B cell (primary cell): ENCODE measurements at regions not wholly inside any gene's neighbourhood (a gene's known extent, or its start where the extent isn't known, plus 50 kb on each side); places are given as distances from the start of the nearest gene placed in this dataset.

ENCODE experiments used
- ATAC-seq: fragments of 200-7000 bp; cut with Tn5 transposase; one replicate; pipeline ENCODE4 v1.10.0; 2021; ENCODE audit warnings: low read depth, mild to moderate bottlenecking, moderate number of reproducible peaks, moderate library complexity
- CTCF ChIA-PET: fragments of 350-600 bp; sonication (Branson Sonifier 250); formaldehyde crosslinking; loops from one replicate; lab custom pipeline; 2021; ENCODE audit warnings: antibody characterized with exemption, inconsistent platforms; lab: Charles Lee
- POLR2A ChIA-PET: fragments of 350-600 bp; sonication (Branson Sonifier 250); formaldehyde crosslinking; loops from one replicate; lab custom pipeline; 2021; ENCODE audit warnings: antibody characterized with exemption; lab: Charles Lee
- DNase-seq: peaks from one replicate; pipeline ENCODE4 v3.0.0; 2013
- H2AFZ ChIP-seq: 2 replicates; pipeline ENCODE4 v1.6.1; 2012; ENCODE audit warnings: mild to moderate bottlenecking, low read depth, low read length; ENCODE audit not compliant: insufficient read depth, poor library complexity, severe bottlenecking
- H3K27ac ChIP-seq, 2 donors: 1 replicate in 1 of 2; 2 replicates in 1 of 2; pipeline ENCODE4 v1.5.1; 2012 to 2013; ENCODE audit warnings: low read length in 2 of 2, mild to moderate bottlenecking in 2 of 2, moderate library complexity in 1 of 2
- H3K27me3 ChIP-seq, 4 experiments: fragments of 200-600 bp in 1 of 4; sonication (generic) in 1 of 4; replicated peaks in 1 of 4; 1 replicate in 2 of 4; 2 replicates in 2 of 4; pipeline versions ENCODE4 v1.6.1 to v1.7.0; 2013 to 2016; ENCODE audit warnings: low read length in 3 of 4, mild to moderate bottlenecking in 2 of 4, mixed read lengths in 1 of 4, moderate library complexity in 1 of 4; ENCODE audit not compliant: insufficient read depth in 4 of 4, control insufficient read depth in 3 of 4; ENCODE audit errors: control extremely low read depth in 1 of 4
- H3K36me3 ChIP-seq, 2 experiments: replicated peaks in 1 of 2; 1 replicate in 1 of 2; 2 replicates in 1 of 2; pipeline versions ENCODE4 v1.6.1 to v1.7.1; 2013; ENCODE audit warnings: low read length in 1 of 2; ENCODE audit not compliant: insufficient read depth in 2 of 2, control insufficient read depth in 1 of 2; ENCODE audit errors: control extremely low read depth in 1 of 2, extremely low read depth in 1 of 2
- H3K4me1 ChIP-seq, 2 donors: fragments of 200-600 bp in 1 of 2; sonication (generic) in 1 of 2; 1 replicate in 1 of 2; 2 replicates in 1 of 2; pipeline versions ENCODE4 v1.5.1 to v1.6.1; 2013 to 2017; ENCODE audit warnings: low read length in 2 of 2; ENCODE audit not compliant: control insufficient read depth in 2 of 2, insufficient read depth in 2 of 2
- H3K4me2 ChIP-seq: replicated peaks from 2 replicates; pipeline ENCODE3; 2012; ENCODE audit warnings: mild to moderate bottlenecking, low read depth, low read length; ENCODE audit not compliant: poor library complexity, severe bottlenecking
- H3K4me3 ChIP-seq, 5 experiments: fragments of 200-600 bp in 1 of 5; sonication (generic) in 1 of 5; 1 replicate in 3 of 5; 2 replicates in 2 of 5; pipeline versions ENCODE4 v1.5.1 to v1.7.0; 2011 to 2016; ENCODE audit warnings: low read length in 4 of 5, mild to moderate bottlenecking in 4 of 5, low read depth in 2 of 5, control low read depth in 1 of 5, moderate library complexity in 1 of 5; ENCODE audit not compliant: insufficient read depth in 1 of 5; ENCODE audit errors: control extremely low read depth in 1 of 5, extremely low read depth in 1 of 5
- H3K79me2 ChIP-seq: fragments of 200-600 bp; sonication (generic); one replicate; pipeline ENCODE4 v1.6.0; 2016; ENCODE audit warnings: low read length; ENCODE audit not compliant: control insufficient read depth, insufficient read depth
- H3K9ac ChIP-seq: fragments of 200-600 bp; sonication (generic); 2 replicates; pipeline ENCODE4 v1.6.1; 2017; ENCODE audit warnings: mild to moderate bottlenecking, low read length, moderate library complexity
- H3K9me3 ChIP-seq, 3 donors: one replicate each; pipeline versions ENCODE4 v1.6.1 to v1.7.1; 2013; ENCODE audit warnings: low read length in 2 of 3; ENCODE audit not compliant: control insufficient read depth in 2 of 3, insufficient read depth in 1 of 3; ENCODE audit errors: control extremely low read depth in 1 of 3
- H4K20me1 ChIP-seq: 2 replicates; pipeline ENCODE4 v1.6.0; 2012; ENCODE audit warnings: mild to moderate bottlenecking, low read length; ENCODE audit not compliant: insufficient read depth, control insufficient read depth, poor library complexity, severe bottlenecking
- H3K27ac Mint-ChIP-seq: one replicate; pipeline ENCODE4 v1.8.0; 2021; ENCODE audit warnings: mixed read lengths
- H3K27me3 Mint-ChIP-seq: one replicate; pipeline ENCODE4 v1.8.0; 2021; ENCODE audit warnings: mixed read lengths
- H3K4me1 Mint-ChIP-seq: one replicate; pipeline ENCODE4 v1.8.0; 2021; ENCODE audit warnings: mixed read lengths
- H3K4me3 Mint-ChIP-seq: one replicate; pipeline ENCODE4 v1.8.0; 2021; ENCODE audit warnings: mixed read lengths
- H3K9me3 Mint-ChIP-seq: one replicate; pipeline ENCODE4 v1.8.0; 2022; ENCODE audit warnings: mixed read lengths; ENCODE audit not compliant: insufficient read depth
- EZH2 ChIP-seq: IDR thresholded peaks from 2 replicates; pipeline ENCODE4 v1.6.1; 2012; ENCODE audit warnings: borderline replicate concordance, low read depth, mild to moderate bottlenecking, moderate library complexity, low read length; ENCODE audit not compliant: insufficient read depth, poor library complexity, severe bottlenecking
- WGBS: methylation state at CpG from one replicate; pipeline ENCODE4 v1.1.5; 2013; ENCODE audit warnings: missing lambda C conversion rate; ENCODE audit not compliant: insufficient coverage; 5-methylcytosine and 5-hydroxymethylcytosine counted together
- intact Hi-C: fragments of 100-400 bp; cut with micrococcal nuclease; formaldehyde crosslinking; loops from one replicate; pipeline ENCODE4 v1.10.0; 2022
- TF ChIP-seq, protein P1 (sequence below): fragments of 200-600 bp; IDR thresholded peaks from one replicate; pipeline ENCODE4 v1.8.0; 2022; ENCODE audit warnings: antibody characterized with exemption, mild to moderate bottlenecking

DNA sequence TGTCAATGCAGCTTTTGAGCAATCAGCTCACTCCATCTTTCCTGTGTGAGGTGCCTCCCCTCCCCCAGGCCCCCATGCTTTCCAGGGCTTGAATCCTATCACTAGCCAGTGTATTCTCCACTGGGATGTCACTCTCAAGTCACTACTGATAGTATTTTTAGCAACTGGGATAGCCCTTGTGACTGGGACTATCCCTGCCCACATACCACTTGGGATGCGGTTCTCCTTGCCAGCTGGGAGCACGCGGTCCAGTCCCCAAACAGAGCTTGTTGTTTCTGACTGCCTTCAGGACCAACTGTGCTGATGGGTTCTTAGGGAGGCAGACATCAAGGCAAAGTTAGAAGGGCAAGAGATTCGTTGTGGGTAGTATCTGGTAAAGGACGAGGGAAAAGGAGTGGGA, 134.9 kb downstream of the FAM161A start:
- peaks cover 0 to 2% (median under 1%) of the 10 kb centered on the region in 4 experiments for H3K27me3 ChIP-seq
- no peak for ATAC-seq
- Mint-ChIP-seq H3K27me3 (no peaks in the 10 kb centered on the region), H3K27ac (no peak overlapping the region), H3K9me3 (no peaks in the 10 kb centered on the region), H3K4me3 (no peak overlapping the region), H3K4me1 (no peaks in the 10 kb centered on the region)
- ChIA-PET CTCF (no interaction called here), POLR2A (no interaction called here)
- H3K4me1 ChIP-seq: no peaks in the 10 kb centered on the region
- no peak for DNase-seq
- no peak overlapping the region for H3K9ac ChIP-seq
- 98% methylated on average over 5 of the region's 5 CpGs for WGBS
- H3K9me3 ChIP-seq: no peaks in the 10 kb centered on the region
- intact Hi-C loops: no loop called here
- no peak overlapping the region for H3K4me3 ChIP-seq
- no peaks in the 10 kb centered on the region for H4K20me1 ChIP-seq
- H3K79me2 ChIP-seq: no peaks in the 10 kb centered on the region
- TF ChIP-seq EZH2: no peak
- TF ChIP-seq, protein P1, sequence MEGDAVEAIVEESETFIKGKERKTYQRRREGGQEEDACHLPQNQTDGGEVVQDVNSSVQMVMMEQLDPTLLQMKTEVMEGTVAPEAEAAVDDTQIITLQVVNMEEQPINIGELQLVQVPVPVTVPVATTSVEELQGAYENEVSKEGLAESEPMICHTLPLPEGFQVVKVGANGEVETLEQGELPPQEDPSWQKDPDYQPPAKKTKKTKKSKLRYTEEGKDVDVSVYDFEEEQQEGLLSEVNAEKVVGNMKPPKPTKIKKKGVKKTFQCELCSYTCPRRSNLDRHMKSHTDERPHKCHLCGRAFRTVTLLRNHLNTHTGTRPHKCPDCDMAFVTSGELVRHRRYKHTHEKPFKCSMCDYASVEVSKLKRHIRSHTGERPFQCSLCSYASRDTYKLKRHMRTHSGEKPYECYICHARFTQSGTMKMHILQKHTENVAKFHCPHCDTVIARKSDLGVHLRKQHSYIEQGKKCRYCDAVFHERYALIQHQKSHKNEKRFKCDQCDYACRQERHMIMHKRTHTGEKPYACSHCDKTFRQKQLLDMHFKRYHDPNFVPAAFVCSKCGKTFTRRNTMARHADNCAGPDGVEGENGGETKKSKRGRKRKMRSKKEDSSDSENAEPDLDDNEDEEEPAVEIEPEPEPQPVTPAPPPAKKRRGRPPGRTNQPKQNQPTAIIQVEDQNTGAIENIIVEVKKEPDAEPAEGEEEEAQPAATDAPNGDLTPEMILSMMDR: no peak
- H3K27ac ChIP-seq: no peak overlapping the region
- H3K36me3 ChIP-seq: no peaks in the 10 kb centered on the region
- H3K4me2 ChIP-seq: no peak overlapping the region
- H2AFZ ChIP-seq: no peak overlapping the region

DNA sequence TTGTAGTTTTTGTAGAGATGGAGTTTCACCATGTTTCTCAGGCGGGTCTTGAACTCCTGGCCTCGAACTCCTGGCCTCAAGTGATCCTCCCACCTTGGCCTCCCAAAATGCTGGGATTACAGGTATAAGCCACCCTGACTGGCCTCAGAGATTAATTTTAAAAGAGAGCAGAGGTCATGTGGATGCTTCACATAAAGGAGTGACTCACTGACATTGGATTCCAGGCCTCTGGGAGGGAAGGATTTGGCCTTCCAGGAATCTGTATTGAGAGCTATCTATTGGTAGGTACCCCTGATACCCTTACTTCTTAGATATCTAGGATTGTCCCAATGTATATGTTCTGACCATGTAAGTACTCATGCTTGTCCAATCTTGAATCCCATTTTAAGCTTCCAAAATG, 138.4 kb downstream of the FAM161A start:
- Histone ChIP-seq H4K20me1 (no peaks in the 10 kb centered on the region), H3K4me2 (no peak overlapping the region), H3K4me1 (no peaks in the 10 kb centered on the region), H3K27ac (no peak overlapping the region), H3K4me3 (no peak overlapping the region), H3K36me3 (no peaks in the 10 kb centered on the region), H3K9ac (no peak overlapping the region), H2AFZ (no peak overlapping the region), H3K27me3 (peaks cover 0 to 2% (median 0%) of the 10 kb centered on the region in 4 experiments), H3K9me3 (no peaks in the 10 kb centered on the region), H3K79me2 (no peaks in the 10 kb centered on the region)
- no peak overlapping the region for H3K4me3 Mint-ChIP-seq
- TF ChIP-seq, protein P1: no peak
- TF ChIP-seq EZH2: no peak
- no peak for DNase-seq
- no peak overlapping the region for H3K27ac Mint-ChIP-seq
- POLR2A ChIA-PET: no interaction called here
- 100% methylated on average over 2 of the region's 2 CpGs for WGBS
- intact Hi-C loops: no loop called here
- H3K4me1 Mint-ChIP-seq: no peaks in the 10 kb centered on the region
- ATAC-seq: no peak
- no peaks in the 10 kb centered on the region for H3K9me3 Mint-ChIP-seq
- no peaks in the 10 kb centered on the region for H3K27me3 Mint-ChIP-seq
- CTCF ChIA-PET: no interaction called here
